ENCODE measurements at regions not wholly inside any gene's neighbourhood (a gene's known extent, or its start where the extent isn't known, plus 50 kb on each side); places are given as distances from the start of the nearest gene placed in this dataset.

DNA sequence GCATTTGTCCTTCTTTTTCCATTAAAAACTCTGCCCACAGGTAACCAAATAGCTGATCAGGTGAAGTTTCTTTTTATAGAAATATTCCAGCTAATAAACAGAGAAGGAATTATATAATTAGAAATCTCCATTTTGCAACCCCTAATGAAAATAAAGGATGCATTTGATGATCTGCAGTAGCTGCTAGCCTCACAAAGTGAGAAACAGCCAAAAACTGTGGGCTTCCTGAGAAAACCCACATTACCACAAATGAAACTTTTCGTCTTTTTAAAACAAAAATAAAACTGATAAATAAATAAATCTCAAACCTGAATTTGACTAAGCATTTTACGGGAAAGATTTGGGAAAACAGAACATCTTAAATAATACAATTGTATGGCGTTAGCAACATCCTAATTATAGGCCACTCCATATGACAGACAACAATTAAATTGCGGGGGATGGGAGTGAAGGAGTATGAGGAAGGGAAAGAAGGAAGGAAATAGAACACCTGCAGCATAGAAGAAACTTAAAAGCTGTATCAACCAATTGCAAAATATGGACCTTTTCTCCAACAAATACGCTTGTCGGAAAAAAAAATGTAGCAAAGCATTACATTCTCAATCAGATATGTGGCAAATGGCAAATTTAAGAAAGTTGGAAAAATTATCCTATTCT lies 283.0 kb upstream of the ITGA1 start:
- Histone ChIP-seq H2AFZ (no peak overlapping the region), H3K4me3 (no peak overlapping the region), H3K4me1 (ENCODE audit: insufficient read depth) (no peaks in the 10 kb centered on the region), H3K9me3 (ENCODE audit: low read depth) (no peaks in the 10 kb centered on the region), H4K20me1 (ENCODE audit: insufficient read depth, poor library complexity, severe bottlenecking) (no peaks in the 10 kb centered on the region), H3K36me3 (replicated peaks; ENCODE audit: insufficient read depth, low read depth) (no peaks in the 10 kb centered on the region), H3K27me3 (no peaks in the 10 kb centered on the region), H3K4me2 (no peak overlapping the region), H3K9me2 (replicated peaks; ENCODE audit: insufficient read depth) (no peaks in the 10 kb centered on the region), H3K27ac (no peak overlapping the region), H3K79me2 (no peaks in the 10 kb centered on the region)
- TF ChIP-seq, protein P1, sequence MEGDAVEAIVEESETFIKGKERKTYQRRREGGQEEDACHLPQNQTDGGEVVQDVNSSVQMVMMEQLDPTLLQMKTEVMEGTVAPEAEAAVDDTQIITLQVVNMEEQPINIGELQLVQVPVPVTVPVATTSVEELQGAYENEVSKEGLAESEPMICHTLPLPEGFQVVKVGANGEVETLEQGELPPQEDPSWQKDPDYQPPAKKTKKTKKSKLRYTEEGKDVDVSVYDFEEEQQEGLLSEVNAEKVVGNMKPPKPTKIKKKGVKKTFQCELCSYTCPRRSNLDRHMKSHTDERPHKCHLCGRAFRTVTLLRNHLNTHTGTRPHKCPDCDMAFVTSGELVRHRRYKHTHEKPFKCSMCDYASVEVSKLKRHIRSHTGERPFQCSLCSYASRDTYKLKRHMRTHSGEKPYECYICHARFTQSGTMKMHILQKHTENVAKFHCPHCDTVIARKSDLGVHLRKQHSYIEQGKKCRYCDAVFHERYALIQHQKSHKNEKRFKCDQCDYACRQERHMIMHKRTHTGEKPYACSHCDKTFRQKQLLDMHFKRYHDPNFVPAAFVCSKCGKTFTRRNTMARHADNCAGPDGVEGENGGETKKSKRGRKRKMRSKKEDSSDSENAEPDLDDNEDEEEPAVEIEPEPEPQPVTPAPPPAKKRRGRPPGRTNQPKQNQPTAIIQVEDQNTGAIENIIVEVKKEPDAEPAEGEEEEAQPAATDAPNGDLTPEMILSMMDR (IDR thresholded peaks at IDR 0.05; ENCODE audit: poor library complexity), result no peak
- TF ChIP-seq EZH2 (IDR thresholded peaks at IDR 0.05; ENCODE audit: borderline replicate concordance) (no peak), EZH2phosphoT487 (IDR thresholded peaks at IDR 0.05; ENCODE audit: low read depth, severe bottlenecking, unreplicated experiment) (no peak)
- WGBS (ENCODE audit: low lambda C conversion rate, missing lambda C conversion rate), result 89% methylated on average over 6 of the region's 6 CpGs
- DNase-seq (ENCODE audit: low spot score), result no peak

DNA sequence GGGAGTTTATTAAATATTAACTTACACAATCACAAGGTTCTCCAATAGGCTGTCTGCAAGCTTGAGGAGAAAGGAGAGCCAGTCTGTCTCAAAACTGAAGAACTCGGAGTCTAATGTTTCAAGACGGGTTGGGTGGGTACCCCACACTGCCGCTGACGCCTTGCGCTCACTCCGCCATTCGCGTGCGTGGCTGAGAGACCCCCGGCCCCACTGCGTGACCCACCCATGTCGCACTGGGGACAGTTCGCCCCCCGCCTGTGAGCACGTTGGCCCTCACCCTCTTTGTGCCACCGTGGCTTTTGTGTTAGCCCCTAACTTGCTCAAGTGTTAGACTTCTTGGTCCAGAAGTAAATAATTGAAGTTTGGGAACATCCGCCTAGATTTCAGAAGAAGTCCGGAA lies 270.0 kb upstream of the ITGA1 start:
- Histone ChIP-seq H3K9me2 (replicated peaks; ENCODE audit: insufficient read depth) (no peaks in the 10 kb centered on the region), H3K79me2 (no peaks in the 10 kb centered on the region), H3K27me3 (no peaks in the 10 kb centered on the region), H2AFZ (no peak overlapping the region), H3K27ac (no peak overlapping the region), H3K4me1 (ENCODE audit: insufficient read depth) (no peaks in the 10 kb centered on the region), H4K20me1 (ENCODE audit: insufficient read depth, poor library complexity, severe bottlenecking) (no peaks in the 10 kb centered on the region), H3K4me3 (no peak overlapping the region), H3K9me3 (ENCODE audit: low read depth) (no peaks in the 10 kb centered on the region), H3K36me3 (replicated peaks; ENCODE audit: insufficient read depth, low read depth) (no peaks in the 10 kb centered on the region), H3K4me2 (no peak overlapping the region)
- no peak for DNase-seq (ENCODE audit: low spot score)
- TF ChIP-seq EZH2 (IDR thresholded peaks at IDR 0.05; ENCODE audit: borderline replicate concordance) (no peak), EZH2phosphoT487 (IDR thresholded peaks at IDR 0.05; ENCODE audit: low read depth, severe bottlenecking, unreplicated experiment) (no peak)
- TF ChIP-seq, protein P1 (IDR thresholded peaks at IDR 0.05; ENCODE audit: poor library complexity), result no peak
- 98% methylated on average over 17 of the region's 18 CpGs for WGBS (ENCODE audit: low lambda C conversion rate, missing lambda C conversion rate)

DNA sequence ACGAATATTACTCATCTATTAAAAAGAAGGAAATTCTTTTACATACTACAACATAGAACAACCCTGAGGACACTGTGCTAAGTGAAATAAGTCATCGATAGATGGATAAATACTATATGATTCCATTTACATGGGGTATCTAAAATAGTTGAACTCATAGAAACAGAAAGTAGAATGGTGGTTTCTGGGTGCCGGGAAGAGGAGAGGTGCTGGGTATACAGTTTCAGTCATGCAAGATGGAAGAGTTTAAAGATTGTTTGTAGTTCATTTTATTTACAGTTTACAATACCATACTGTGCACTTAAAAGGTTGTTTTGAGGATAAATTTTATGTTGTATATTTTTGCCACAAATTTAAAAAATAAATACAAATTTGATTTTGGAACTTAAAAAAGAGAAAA lies 267.5 kb upstream of the ITGA1 start:
- WGBS (ENCODE audit: low lambda C conversion rate, missing lambda C conversion rate), result 89% methylated on average over 3 of the region's 3 CpGs
- Histone ChIP-seq H3K4me2 (no peak overlapping the region), H3K27me3 (no peaks in the 10 kb centered on the region), H3K36me3 (replicated peaks; ENCODE audit: insufficient read depth, low read depth) (no peaks in the 10 kb centered on the region), H3K79me2 (no peaks in the 10 kb centered on the region), H2AFZ (no peak overlapping the region), H3K4me1 (ENCODE audit: insufficient read depth) (no peaks in the 10 kb centered on the region), H4K20me1 (ENCODE audit: insufficient read depth, poor library complexity, severe bottlenecking) (no peaks in the 10 kb centered on the region), H3K9me2 (replicated peaks; ENCODE audit: insufficient read depth) (no peaks in the 10 kb centered on the region), H3K9me3 (ENCODE audit: low read depth) (no peaks in the 10 kb centered on the region), H3K27ac (no peak overlapping the region), H3K4me3 (no peak overlapping the region)
- TF ChIP-seq, protein P1 (IDR thresholded peaks at IDR 0.05; ENCODE audit: poor library complexity), result no peak
- no peak for TF ChIP-seq EZH2phosphoT487 (IDR thresholded peaks at IDR 0.05; ENCODE audit: low read depth, severe bottlenecking, unreplicated experiment)
- no peak for TF ChIP-seq EZH2 (IDR thresholded peaks at IDR 0.05; ENCODE audit: borderline replicate concordance)
- no peak for DNase-seq (ENCODE audit: low spot score)

Measured in hepatocyte (in vitro differentiated cells).